ENCODE measurements at regions not wholly inside any gene's neighbourhood (a gene's known extent, or its start where the extent isn't known, plus 50 kb on each side); places are given as distances from the start of the nearest gene placed in this dataset.

- Histone ChIP-seq H3K4me2 (ENCODE audit: low read length) (0 out of 2 replicates have a peak overlapping the region, but pooled peaks have one; percentile 2), H3K9ac (ENCODE audit: low read length) (no peak overlapping the region), H3K4me3 (replicated peaks in 1 of 2; ENCODE audit: low read depth in 1 of 2, low read length in 2 of 2) (no peak overlapping the region), H3K79me2 (ENCODE audit: insufficient read depth, low read length) (no peaks in the 10 kb centered on the region), H3K4me1 (ENCODE audit: control insufficient read depth in 1 of 2, insufficient read depth in 2 of 2, low read length in 2 of 2) (no peaks in the 10 kb centered on the region), H2AFZ (ENCODE audit: low read depth, low read length, poor library complexity, severe bottlenecking) (peak overlapping the region; percentile 23), H3K9me2 (ENCODE audit: insufficient read depth) (no peaks in the 10 kb centered on the region), H3K36me3 (ENCODE audit: control insufficient read depth in 1 of 2, insufficient read depth in 2 of 2, low read length in 2 of 2) (no peaks in the 10 kb centered on the region), H4K20me1 (ENCODE audit: insufficient read depth) (no peaks in the 10 kb centered on the region), H3K27ac (ENCODE audit: low read depth, low read length) (no peak overlapping the region), H3K9me3 (ENCODE audit: control insufficient read depth in 1 of 2, insufficient read depth in 1 of 2, low read depth in 1 of 2, low read length in 2 of 2) (peaks cover 9 to 18% of the 10 kb centered on the region in 2 experiments; a peak in 2 of 4 replicates), H3K27me3 (ENCODE audit: insufficient read depth, low read length) (no peaks in the 10 kb centered on the region)
- no peak for DNase-seq (ENCODE audit: low read depth, low spot score)
- ChIA-PET POLR2A (no interaction called here), CTCF (interaction anchor here (0.6 to 4.5 kb wide), 7 partner anchors 9 to 464 kb away, joined by 3 to 17 read pairs (median 3); no protein-coding TSS in a partner anchor), RAD21 (ENCODE audit: low non-redundant PET in 1 of 2, low total read pairs in 2 of 2, uncharacterized antibody in 2 of 2, unreplicated experiment in 2 of 2) (interaction anchor here (1.0 to 1.2 kb wide), 2 partner anchors 445 kb away, joined by 3 to 4 read pairs; no protein-coding TSS in a partner anchor)
- TF ChIP-seq ZNF274 (IDR thresholded peaks at IDR 0.05; ENCODE audit: low read depth, low read length) (no peak), POLR2AphosphoS5 (IDR thresholded peaks at IDR 0.05; ENCODE audit: low read depth, low read length) (no peak), SP1 (IDR thresholded peaks at IDR 0.05; ENCODE audit: low read depth) (no peak), ATF3 (IDR thresholded peaks at IDR 0.05) (no peak), ELF1 (IDR thresholded peaks at IDR 0.05; ENCODE audit: borderline replicate concordance, low read depth) (no peak), RAD21 (IDR thresholded peaks at IDR 0.05; ENCODE audit: low read depth) (no peak), SRF (IDR thresholded peaks at IDR 0.05; ENCODE audit: low read depth) (no peak)
- no TSS peak for BruUV-seq (replicated peaks)
- intact Hi-C loops (cut with micrococcal nuclease), result loop anchor here (1.0 kb wide), 1 partner anchor 445 kb away; no protein-coding TSS in a partner anchor
- ATAC-seq, result peak; percentile 34
Measured at GRCh38 chr20:56995149-56995548, 271.3 kb downstream of the BMP7 start.

- intact Hi-C loops (cut with micrococcal nuclease), result loop anchor here (1.0 kb wide), 1 partner anchor 445 kb away; no protein-coding TSS in a partner anchor
Measured at GRCh38 chr20:56995635-56996075, 270.8 kb downstream of the BMP7 start.

More at GRCh38 chr20:56995635-56996075, 270.8 kb downstream of the BMP7 start:
- Histone ChIP-seq H2AFZ (ENCODE audit: low read depth, low read length, poor library complexity, severe bottlenecking) (peak overlapping the region; percentile 23), H3K27me3 (ENCODE audit: insufficient read depth, low read length) (no peaks in the 10 kb centered on the region), H3K27ac (ENCODE audit: low read depth, low read length) (no peak overlapping the region), H3K9me2 (ENCODE audit: insufficient read depth) (no peaks in the 10 kb centered on the region), H3K4me2 (ENCODE audit: low read length) (0 out of 2 replicates have a peak overlapping the region, but pooled peaks have one; percentile 2), H3K9ac (ENCODE audit: low read length) (no peak overlapping the region), H4K20me1 (ENCODE audit: insufficient read depth) (no peaks in the 10 kb centered on the region), H3K36me3 (ENCODE audit: control insufficient read depth in 1 of 2, insufficient read depth in 2 of 2, low read length in 2 of 2) (no peaks in the 10 kb centered on the region), H3K9me3 (ENCODE audit: control insufficient read depth in 1 of 2, insufficient read depth in 1 of 2, low read depth in 1 of 2, low read length in 2 of 2) (peaks cover 9 to 18% of the 10 kb centered on the region in 2 experiments; a peak in 2 of 4 replicates), H3K4me1 (ENCODE audit: control insufficient read depth in 1 of 2, insufficient read depth in 2 of 2, low read length in 2 of 2) (no peaks in the 10 kb centered on the region), H3K4me3 (replicated peaks in 1 of 2; ENCODE audit: low read depth in 1 of 2, low read length in 2 of 2) (no peak overlapping the region), H3K79me2 (ENCODE audit: insufficient read depth, low read length) (no peaks in the 10 kb centered on the region)
- no TSS peak for BruUV-seq (replicated peaks)
- ATAC-seq (peak; percentile 97), DNase-seq (ENCODE audit: low read depth, low spot score) (peak; percentile 29)
- POLR2A ChIA-PET, result no interaction called here
- no peak for TF ChIP-seq POLR2AphosphoS5 (IDR thresholded peaks at IDR 0.05; ENCODE audit: low read depth, low read length)
- no peak for TF ChIP-seq POLR2A (IDR thresholded peaks at IDR 0.05; ENCODE audit: borderline replicate concordance, extremely low read depth, insufficient read depth, insufficient read length)
- TF ChIP-seq RAD21 (IDR thresholded peaks at IDR 0.05; ENCODE audit: low read depth), result peak; percentile 62
- no peak for TF ChIP-seq ZFX (IDR thresholded peaks at IDR 0.05)
- peak; percentile 52 to 85 (median 81); a peak in 5 of 6 replicates for TF ChIP-seq CTCF (IDR thresholded peaks at IDR 0.05 in 2 of 3, conservative IDR thresholded peaks at IDR 0.05 in 1 of 3; ENCODE audit: borderline replicate concordance in 1 of 3, insufficient read depth in 1 of 3, low read depth in 2 of 3, low read length in 2 of 3)
- RAD21 ChIA-PET (ENCODE audit: low non-redundant PET in 1 of 2, low total read pairs in 2 of 2, uncharacterized antibody in 2 of 2, unreplicated experiment in 2 of 2), result interaction anchor here (1.0 to 1.2 kb wide), 2 partner anchors 445 kb away, joined by 3 to 4 read pairs; no protein-coding TSS in a partner anchor
- CTCF ChIA-PET, result interaction anchor here (0.6 to 4.5 kb wide), 6 partner anchors 9 to 465 kb away, joined by 3 to 17 read pairs (median 4); no protein-coding TSS in a partner anchor
